Upper lobe of left lung (tissue), 6 donors: ENCODE measurements at regions not wholly inside any gene's neighbourhood (a gene's known extent, or its start where the extent isn't known, plus 50 kb on each side); places are given as distances from the start of the nearest gene placed in this dataset.
A peak's percentile ranks its signal among the peaks of the same experiment; 100 is the strongest.
"Not testable (repeated sequence)": the region's sequence is repeated elsewhere in the genome, so short reads cannot be mapped to it uniquely, and the experiment has no call there.

Experiments used
- ATAC-seq, 2 donors: fragments of 200-7000 bp; cut with Tn5 transposase; one replicate each; pipeline ENCODE4 v1.9.1; 2022; ENCODE audit warnings: mild to moderate bottlenecking in 2 of 2, moderate library complexity in 2 of 2; ENCODE audit not compliant: low FRiP score in 2 of 2
- DNase-seq, 2 donors: peaks; one replicate each; pipeline ENCODE4 v3.0.0-alpha.2; 2019 to 2020
- H3K27ac ChIP-seq, 4 donors: fragments of 200-600 bp; sonication (generic); one replicate each; pipeline ENCODE4 v1.5.1; 2016 to 2019
- H3K27me3 ChIP-seq, 4 donors: fragments of 200-600 bp; sonication (generic); one replicate each; pipeline ENCODE4 v1.5.1; 2017 to 2019
- H3K36me3 ChIP-seq, 4 donors: fragments of 200-600 bp; sonication (generic); one replicate each; pipeline ENCODE4 v1.5.1; 2016 to 2019
- H3K4me1 ChIP-seq, 4 donors: fragments of 200-600 bp; sonication (generic); one replicate each; pipeline ENCODE4 v1.5.1; 2018 to 2019
- H3K4me3 ChIP-seq, 4 donors: fragments of 200-600 bp; sonication (generic); one replicate each; pipeline ENCODE4 v1.5.1; 2017 to 2019; ENCODE audit warnings: mild to moderate bottlenecking in 2 of 4, moderate library complexity in 1 of 4
- H3K9me3 ChIP-seq, 4 donors: fragments of 200-600 bp; sonication (generic); one replicate each; pipeline ENCODE4 v1.5.1; 2018 to 2019
- WGBS, 2 donors: methylation state at CpG; one replicate each; pipeline ENCODE4 v1.1.5; 2017 to 2018; 5-methylcytosine and 5-hydroxymethylcytosine counted together
- small RNA-seq, 4 donors: library from RNA; depleted of rRNA; stranded (forward); fragments of <200 nt; gene quantifications; one replicate each; pipeline ENCODE3, GENCODE V24; 2016
- donor health status: DM: no; HTN: no; CAD: no; lungs with moderate emphysema.
- donor health status: DM: no; HTN: yes; CAD: no; lungs with severe emphysema.

- not testable (repeated sequence) for DNase-seq, H3K4me3 ChIP-seq, H3K27me3 ChIP-seq, H3K27ac ChIP-seq, H3K4me1 ChIP-seq, H3K9me3 ChIP-seq, H3K36me3 ChIP-seq
- no CpG with 5 or more reads among the region's 3 CpGs for WGBS, 2 donors
- ATAC-seq = peak; percentile 35 to 71
Measured at GRCh38 chr14:19659850-19660558, 53.7 kb downstream of the OR11H2 start.

- not testable (repeated sequence) for H3K4me1 ChIP-seq, H3K36me3 ChIP-seq, H3K27ac ChIP-seq, H3K4me3 ChIP-seq, DNase-seq, H3K27me3 ChIP-seq, H3K9me3 ChIP-seq
- ATAC-seq = peak; percentile 43 to 91
- no CpG with 5 or more reads among the region's 7 CpGs for WGBS, 2 donors
Measured at GRCh38 chr14:19658706-19659105, 55.0 kb downstream of the OR11H2 start.

GRCh38 chr14:19638565-19638964 is 75.1 kb downstream of the OR11H2 start:
- no CpG with 5 or more reads among the region's 28 CpGs for WGBS, 2 donors
- peak; percentile 64 for ATAC-seq
- H3K36me3 ChIP-seq, DNase-seq, H3K9me3 ChIP-seq, H3K27ac ChIP-seq, H3K4me1 ChIP-seq, H3K27me3 ChIP-seq, H3K4me3 ChIP-seq: not testable (repeated sequence)

GRCh38 chr14:19638042-19638322 is 75.7 kb downstream of the OR11H2 start:
- peak; percentile 38 to 76 for ATAC-seq
- no CpG with 5 or more reads among the region's 7 CpGs for WGBS, 2 donors
- H3K36me3 ChIP-seq = not testable (repeated sequence)

DNA sequence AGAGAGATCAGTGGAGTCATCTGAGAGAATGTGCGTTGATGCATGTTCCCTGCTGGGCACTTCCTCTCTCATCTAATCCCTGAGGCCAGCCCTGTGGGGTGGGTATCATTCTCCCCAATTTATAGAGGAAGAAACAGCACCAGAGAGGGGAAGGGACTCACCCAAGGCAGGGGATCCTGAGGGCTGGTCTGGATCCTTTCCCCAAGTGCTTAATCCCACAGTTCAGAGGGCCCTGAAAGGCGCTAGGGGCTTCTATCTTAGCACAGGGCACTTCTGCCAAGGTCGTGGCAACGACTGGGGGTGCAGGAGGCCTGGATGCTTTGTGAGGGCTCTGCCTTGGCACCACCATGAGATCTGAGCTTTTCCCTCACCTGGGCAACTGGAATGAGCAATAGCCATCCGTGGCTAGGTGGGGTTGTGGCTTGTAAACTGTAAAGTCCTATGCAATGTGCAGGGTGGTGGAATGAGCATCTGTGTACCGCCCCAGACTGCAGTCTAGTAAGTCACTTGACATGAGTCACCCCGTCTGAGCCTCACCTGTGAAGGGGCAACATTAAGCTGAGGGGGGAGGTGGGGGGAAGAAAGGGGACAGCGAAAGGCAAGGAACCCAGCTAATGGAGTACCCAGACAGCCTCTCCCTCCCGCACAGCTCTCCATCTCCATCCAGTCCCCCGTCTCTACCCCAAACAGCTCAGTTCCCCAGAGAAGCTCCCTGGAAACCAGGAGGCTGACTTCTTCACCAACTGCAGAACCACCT is 76.2 kb downstream of the OR11H2 start:
- ATAC-seq (peak; percentile 51 to 75), DNase-seq (peak in 1 of 2 donors; percentile 8)
- H3K9me3 ChIP-seq, H3K4me1 ChIP-seq, H3K4me3 ChIP-seq, H3K27me3 ChIP-seq, H3K36me3 ChIP-seq, H3K27ac ChIP-seq: not testable (repeated sequence)
- WGBS, 2 donors = no CpG with 5 or more reads among the region's 10 CpGs

More at GRCh38 chr14:19638042-19638322, 75.7 kb downstream of the OR11H2 start:
- not testable (repeated sequence) for H3K4me3 ChIP-seq, DNase-seq, H3K9me3 ChIP-seq, H3K27ac ChIP-seq, H3K4me1 ChIP-seq, H3K27me3 ChIP-seq

- not testable (repeated sequence) for H3K36me3 ChIP-seq, H3K9me3 ChIP-seq, ATAC-seq, H3K27me3 ChIP-seq, H3K4me1 ChIP-seq, H3K4me3 ChIP-seq, H3K27ac ChIP-seq, DNase-seq
- WGBS, 2 donors = 54% methylated on average over 5 of the region's 8 CpGs; no CpG with 5 or more reads in 1 of the 2 donors
Measured at GRCh38 chr14:19613546-19613945, 100.1 kb downstream of the OR11H2 start.

Small RNAs in the stretch of these regions (small RNA-seq; reads per million reads assigned to genes)
- 0 reads per million in 4 donors for gene AL512310.8
